HL-60 (cell line): ENCODE measurements at regions not wholly inside any gene's neighbourhood (a gene's known extent, or its start where the extent isn't known, plus 50 kb on each side); places are given as distances from the start of the nearest gene placed in this dataset.

Experiments used
- DNase-seq, 2 experiments: peaks; one replicate each; pipeline ENCODE4 v3.0.0-alpha.2; 2010 to 2020; ENCODE audit warnings: low read depth in 1 of 2, low spot score in 1 of 2
- H3K27ac ChIP-seq: fragments of 250-450 bp; sonication (Bioruptor Pico); replicated peaks from 2 replicates; pipeline ENCODE4 v1.5.1; 2020; ENCODE audit warnings: mild to moderate bottlenecking, moderate library complexity
- H3K27me3 ChIP-seq: fragments of 250-450 bp; sonication (Bioruptor Pico); 2 replicates; pipeline ENCODE4 v1.5.1; 2021; ENCODE audit warnings: mild to moderate bottlenecking, moderate library complexity; ENCODE audit not compliant: insufficient read depth, poor library complexity, severe bottlenecking
- H3K4me3 ChIP-seq: replicated peaks from 2 replicates; pipeline ENCODE4 v1.5.1; 2011; ENCODE audit warnings: mild to moderate bottlenecking, control low read depth, low read length; ENCODE audit not compliant: insufficient read depth
- CTCF ChIP-seq: IDR thresholded peaks from one replicate; pipeline ENCODE4 v1.5.1; 2011; ENCODE audit warnings: low read length, control low read depth, inconsistent platforms; ENCODE audit not compliant: insufficient read depth
- GABPA ChIP-seq: IDR thresholded peaks from 2 replicates; pipeline ENCODE4 v1.6.1; 2012; ENCODE audit warnings: low read depth
- POLR2AphosphoS5 ChIP-seq: IDR thresholded peaks from 2 replicates; pipeline ENCODE4 v1.6.1; 2012; ENCODE audit warnings: low read depth
- REST ChIP-seq: IDR thresholded peaks from 2 replicates; pipeline ENCODE4 v1.6.1; 2012; ENCODE audit warnings: low read depth; ENCODE audit not compliant: insufficient replicate concordance
- SPI1 ChIP-seq: IDR thresholded peaks from 2 replicates; pipeline ENCODE4 v1.6.1; 2012; ENCODE audit warnings: low read depth, mild to moderate bottlenecking, borderline replicate concordance

GRCh38 chr9:81002906-81003305, 686.4 kb downstream of the TLE1 start:
- H3K27me3 ChIP-seq = no peaks in the 10 kb centered on the region
- no peak for TF ChIP-seq POLR2AphosphoS5
- TF ChIP-seq GABPA = no peak
- no peak for TF ChIP-seq CTCF
- no peak for TF ChIP-seq SPI1
- TF ChIP-seq REST = no peak

GRCh38 chr9:81002242-81002641, 687.1 kb downstream of the TLE1 start:
- no peak overlapping the region for H3K27ac ChIP-seq
- no peak overlapping the region for H3K4me3 ChIP-seq
- H3K27me3 ChIP-seq = no peaks in the 10 kb centered on the region
- no peak for TF ChIP-seq GABPA
- TF ChIP-seq CTCF = no peak
- TF ChIP-seq REST = no peak
- no peak for TF ChIP-seq SPI1
- TF ChIP-seq POLR2AphosphoS5 = no peak
- no peak for DNase-seq

More at GRCh38 chr9:81002906-81003305, 686.4 kb downstream of the TLE1 start:
- DNase-seq = no peak
- Histone ChIP-seq H3K27ac (no peak overlapping the region), H3K4me3 (no peak overlapping the region)

GRCh38 chr9:80995759-80996158, 693.6 kb downstream of the TLE1 start:
- DNase-seq = no peak
- no peak overlapping the region for H3K27ac ChIP-seq

More at GRCh38 chr9:80995759-80996158, 693.6 kb downstream of the TLE1 start:
- H3K4me3 ChIP-seq = no peak overlapping the region
- no peaks in the 10 kb centered on the region for H3K27me3 ChIP-seq
- TF ChIP-seq GABPA (no peak), REST (no peak), SPI1 (no peak), CTCF (no peak), POLR2AphosphoS5 (no peak)
